ENCODE measurements at regions not wholly inside any gene's neighbourhood (a gene's known extent, or its start where the extent isn't known, plus 50 kb on each side); places are given as distances from the start of the nearest gene placed in this dataset.
A peak's percentile ranks its signal among the peaks of the same experiment; 100 is the strongest.

GRCh38 chr7:125169088-125169487, 239.5 kb upstream of the POT1 start:
- in situ Hi-C loops (cut with MboI; ENCODE audit: low sequenced_read_pairs) = no loop called here
- no peaks in the 10 kb centered on the region for H3K36me3 ChIP-seq (replicated peaks)
- H3K27me3 ChIP-seq (ENCODE audit: low read depth) = no peaks in the 10 kb centered on the region
- H3K4me3 ChIP-seq = no peak overlapping the region
- H3K9me3 ChIP-seq = no peaks in the 10 kb centered on the region
- H3K4me1 ChIP-seq = no peaks in the 10 kb centered on the region
- no peak for DNase-seq (ENCODE audit: low spot score in 2 of 2)

- H3K4me3 ChIP-seq = no peak overlapping the region
- H3K9me3 ChIP-seq = no peaks in the 10 kb centered on the region
- DNase-seq (ENCODE audit: low spot score in 2 of 2) = no peak
- H3K36me3 ChIP-seq (replicated peaks) = no peaks in the 10 kb centered on the region
- in situ Hi-C loops (cut with MboI; ENCODE audit: low sequenced_read_pairs) = no loop called here
- H3K4me1 ChIP-seq = no peaks in the 10 kb centered on the region; the same call in 1 of the 2 replicates
- no peaks in the 10 kb centered on the region for H3K27me3 ChIP-seq (ENCODE audit: low read depth)
These were observed 225.3 kb upstream of the POT1 start for GRCh38 chr7:125154930-125155329.

- H3K4me1 ChIP-seq = no peaks in the 10 kb centered on the region
- no peak for DNase-seq (ENCODE audit: low spot score in 2 of 2)
- H3K36me3 ChIP-seq (replicated peaks) = no peaks in the 10 kb centered on the region
- no peaks in the 10 kb centered on the region for H3K9me3 ChIP-seq
- no peak overlapping the region for H3K4me3 ChIP-seq
- H3K27me3 ChIP-seq (ENCODE audit: low read depth) = no peaks in the 10 kb centered on the region
- in situ Hi-C loops (cut with MboI; ENCODE audit: low sequenced_read_pairs) = no loop called here
These were observed 219.5 kb upstream of the POT1 start for GRCh38 chr7:125149151-125149550.

GRCh38 chr7:125147047-125147446, 217.4 kb upstream of the POT1 start:
- Histone ChIP-seq H3K36me3 (replicated peaks) (no peaks in the 10 kb centered on the region), H3K27me3 (ENCODE audit: low read depth) (no peaks in the 10 kb centered on the region), H3K4me1 (no peaks in the 10 kb centered on the region), H3K4me3 (no peak overlapping the region), H3K9me3 (no peaks in the 10 kb centered on the region)
- DNase-seq (ENCODE audit: low spot score in 2 of 2) = no peak
- in situ Hi-C loops (cut with MboI; ENCODE audit: low sequenced_read_pairs) = no loop called here

- H3K27me3 ChIP-seq (ENCODE audit: low read depth) = no peaks in the 10 kb centered on the region
- DNase-seq (ENCODE audit: low spot score in 2 of 2) = peak in 1 of 2 experiments; percentile 9
- no peak overlapping the region for H3K4me3 ChIP-seq
- H3K4me1 ChIP-seq = peaks cover 17% of the 10 kb centered on the region
- H3K9me3 ChIP-seq = no peaks in the 10 kb centered on the region
- in situ Hi-C loops (cut with MboI; ENCODE audit: low sequenced_read_pairs) = no loop called here
- no peaks in the 10 kb centered on the region for H3K36me3 ChIP-seq (replicated peaks)
These were observed 207.3 kb upstream of the POT1 start for GRCh38 chr7:125136755-125137532.

- no peaks in the 10 kb centered on the region for H3K36me3 ChIP-seq (replicated peaks)
- H3K4me1 ChIP-seq = peaks cover 17% of the 10 kb centered on the region
- no peak overlapping the region for H3K4me3 ChIP-seq
- no peak for DNase-seq (ENCODE audit: low spot score in 2 of 2)
- H3K9me3 ChIP-seq = no peaks in the 10 kb centered on the region
- no peaks in the 10 kb centered on the region for H3K27me3 ChIP-seq (ENCODE audit: low read depth)
- in situ Hi-C loops (cut with MboI; ENCODE audit: low sequenced_read_pairs) = no loop called here
These were observed 206.7 kb upstream of the POT1 start for GRCh38 chr7:125136341-125136740.

- Histone ChIP-seq H3K4me3 (no peak overlapping the region), H3K36me3 (replicated peaks) (no peaks in the 10 kb centered on the region), H3K9me3 (no peaks in the 10 kb centered on the region), H3K27me3 (ENCODE audit: low read depth) (no peaks in the 10 kb centered on the region), H3K4me1 (peaks cover 6% of the 10 kb centered on the region; the same call in 1 of the 2 replicates)
- no peak for DNase-seq (ENCODE audit: low spot score in 2 of 2)
- in situ Hi-C loops (cut with MboI; ENCODE audit: low sequenced_read_pairs) = no loop called here
These were observed 200.5 kb upstream of the POT1 start for GRCh38 chr7:125130173-125130572.

GRCh38 chr7:125127304-125127703, 197.7 kb upstream of the POT1 start:
- Histone ChIP-seq H3K9me3 (no peaks in the 10 kb centered on the region), H3K4me1 (peaks cover 11% of the 10 kb centered on the region), H3K27me3 (ENCODE audit: low read depth) (no peaks in the 10 kb centered on the region), H3K36me3 (replicated peaks) (no peaks in the 10 kb centered on the region), H3K4me3 (no peak overlapping the region)
- in situ Hi-C loops (cut with MboI; ENCODE audit: low sequenced_read_pairs) = no loop called here
- no peak for DNase-seq (ENCODE audit: low spot score in 2 of 2)

GRCh38 chr7:125126376-125126775, 196.8 kb upstream of the POT1 start:
- Histone ChIP-seq H3K4me1 (peaks cover 14% of the 10 kb centered on the region), H3K27me3 (ENCODE audit: low read depth) (no peaks in the 10 kb centered on the region), H3K9me3 (no peaks in the 10 kb centered on the region), H3K4me3 (no peak overlapping the region), H3K36me3 (replicated peaks) (no peaks in the 10 kb centered on the region)
- in situ Hi-C loops (cut with MboI; ENCODE audit: low sequenced_read_pairs) = no loop called here
- DNase-seq (ENCODE audit: low spot score in 2 of 2) = no peak

GRCh38 chr7:125125315-125125714, 195.7 kb upstream of the POT1 start:
- in situ Hi-C loops (cut with MboI; ENCODE audit: low sequenced_read_pairs) = no loop called here
- H3K36me3 ChIP-seq (replicated peaks) = no peaks in the 10 kb centered on the region
- no peak overlapping the region for H3K4me3 ChIP-seq

GRCh38 chr7:125122173-125122572, 192.5 kb upstream of the POT1 start:
- peak in 1 of 2 experiments; percentile 40 for DNase-seq (ENCODE audit: low spot score in 2 of 2)
- in situ Hi-C loops (cut with MboI; ENCODE audit: low sequenced_read_pairs) = no loop called here
- Histone ChIP-seq H3K36me3 (replicated peaks) (no peaks in the 10 kb centered on the region), H3K27me3 (ENCODE audit: low read depth) (no peaks in the 10 kb centered on the region), H3K4me3 (no peak overlapping the region), H3K4me1 (peaks cover 8% of the 10 kb centered on the region), H3K9me3 (no peaks in the 10 kb centered on the region)

More at GRCh38 chr7:125125315-125125714, 195.7 kb upstream of the POT1 start:
- Histone ChIP-seq H3K9me3 (no peaks in the 10 kb centered on the region), H3K4me1 (peaks cover 14% of the 10 kb centered on the region), H3K27me3 (ENCODE audit: low read depth) (no peaks in the 10 kb centered on the region)
- no peak for DNase-seq (ENCODE audit: low spot score in 2 of 2)

GRCh38 chr7:125119559-125120115, 190.0 kb upstream of the POT1 start:
- peaks cover 8% of the 10 kb centered on the region for H3K4me1 ChIP-seq
- no peak for DNase-seq (ENCODE audit: low spot score in 2 of 2)
- in situ Hi-C loops (cut with MboI; ENCODE audit: low sequenced_read_pairs) = no loop called here
- no peaks in the 10 kb centered on the region for H3K9me3 ChIP-seq
- no peaks in the 10 kb centered on the region for H3K36me3 ChIP-seq (replicated peaks)
- H3K27me3 ChIP-seq (ENCODE audit: low read depth) = no peaks in the 10 kb centered on the region
- H3K4me3 ChIP-seq = no peak overlapping the region

GRCh38 chr7:125118444-125118843, 188.8 kb upstream of the POT1 start:
- Histone ChIP-seq H3K9me3 (no peaks in the 10 kb centered on the region), H3K4me1 (peaks cover 8% of the 10 kb centered on the region), H3K4me3 (no peak overlapping the region), H3K27me3 (ENCODE audit: low read depth) (no peaks in the 10 kb centered on the region), H3K36me3 (replicated peaks) (no peaks in the 10 kb centered on the region)
- in situ Hi-C loops (cut with MboI; ENCODE audit: low sequenced_read_pairs) = no loop called here
- no peak for DNase-seq (ENCODE audit: low spot score in 2 of 2)

GRCh38 chr7:125112850-125113249, 183.2 kb upstream of the POT1 start:
- no peaks in the 10 kb centered on the region for H3K36me3 ChIP-seq (replicated peaks)
- no peak for DNase-seq (ENCODE audit: low spot score in 2 of 2)
- in situ Hi-C loops (cut with MboI; ENCODE audit: low sequenced_read_pairs) = no loop called here
- no peak overlapping the region for H3K4me3 ChIP-seq
- H3K9me3 ChIP-seq = no peaks in the 10 kb centered on the region
- H3K4me1 ChIP-seq = no peaks in the 10 kb centered on the region
- H3K27me3 ChIP-seq (ENCODE audit: low read depth) = no peaks in the 10 kb centered on the region
